ENCODE measurements at regions not wholly inside any gene's neighbourhood (a gene's known extent, or its start where the extent isn't known, plus 50 kb on each side); places are given as distances from the start of the nearest gene placed in this dataset.
A peak's percentile ranks its signal among the peaks of the same experiment; 100 is the strongest.

GRCh38 chr6:40893021-40893420 is 146.0 kb downstream of the UNC5CL start:
- intact Hi-C loops (cut with DNase I; ENCODE audit: low total_unique reads) = no loop called here
- no peak for TF ChIP-seq CTCF (IDR thresholded peaks at IDR 0.05)
- no peak for TF ChIP-seq POLR2A (IDR thresholded peaks at IDR 0.05)
- 88 to 89% methylated on average over 7 of the region's 7 CpGs for WGBS, 2 donors

DNA sequence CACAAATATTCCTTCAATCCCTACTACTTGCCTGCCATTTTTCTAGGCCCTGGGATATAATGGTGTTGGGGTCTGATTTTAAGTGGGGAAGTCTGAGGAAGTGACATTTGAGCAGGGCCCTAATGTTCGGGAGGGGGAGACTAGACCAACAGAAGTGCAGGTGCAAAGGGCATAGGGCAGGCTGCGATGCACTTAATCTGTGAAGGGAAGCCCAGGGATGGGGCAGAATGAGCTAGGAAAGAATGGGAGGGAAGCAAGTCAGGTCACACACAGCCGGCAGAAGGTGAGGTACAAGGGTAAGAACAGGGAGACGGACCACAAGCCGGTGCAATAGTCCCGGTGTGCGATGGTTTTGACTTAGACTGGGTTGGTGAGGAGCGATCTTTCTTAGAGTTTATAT is 146.8 kb downstream of the UNC5CL start:
- DNase-seq (ENCODE audit: low spot score in 2 of 2) = peak in 1 of 2 donors; percentile 42
- no peak for TF ChIP-seq CTCF (IDR thresholded peaks at IDR 0.05)
- TF ChIP-seq POLR2A (IDR thresholded peaks at IDR 0.05) = no peak
- intact Hi-C loops (cut with DNase I; ENCODE audit: low total_unique reads) = no loop called here
- 96 to 98% methylated on average over 8 of the region's 8 CpGs for WGBS, 2 donors
- H3K4me3 ChIP-seq (ENCODE audit: low read depth, poor library complexity, severe bottlenecking) = no peak overlapping the region

More at GRCh38 chr6:40893021-40893420, 146.0 kb downstream of the UNC5CL start:
- peak in 1 of 2 donors; percentile 66 for DNase-seq (ENCODE audit: low spot score in 2 of 2)
- no peak overlapping the region for H3K4me3 ChIP-seq (ENCODE audit: low read depth, poor library complexity, severe bottlenecking)

GRCh38 chr6:40891686-40892085 is 147.3 kb downstream of the UNC5CL start:
- no peak overlapping the region for H3K4me3 ChIP-seq (ENCODE audit: low read depth, poor library complexity, severe bottlenecking)
- TF ChIP-seq POLR2A (IDR thresholded peaks at IDR 0.05) (no peak), CTCF (IDR thresholded peaks at IDR 0.05) (no peak)
- DNase-seq (ENCODE audit: low spot score in 2 of 2) = peak in 1 of 2 donors; percentile 29
- 70 to 71% methylated on average over 8 of the region's 8 CpGs for WGBS, 2 donors
- intact Hi-C loops (cut with DNase I; ENCODE audit: low total_unique reads) = no loop called here

- intact Hi-C loops (cut with DNase I; ENCODE audit: low total_unique reads) = no loop called here
- WGBS, 2 donors = 66 to 73% methylated on average over 2 of the region's 2 CpGs
- no peak for TF ChIP-seq CTCF (IDR thresholded peaks at IDR 0.05)
- no peak for TF ChIP-seq POLR2A (IDR thresholded peaks at IDR 0.05)
These were observed 147.9 kb downstream of the UNC5CL start for GRCh38 chr6:40891131-40891530.

DNA sequence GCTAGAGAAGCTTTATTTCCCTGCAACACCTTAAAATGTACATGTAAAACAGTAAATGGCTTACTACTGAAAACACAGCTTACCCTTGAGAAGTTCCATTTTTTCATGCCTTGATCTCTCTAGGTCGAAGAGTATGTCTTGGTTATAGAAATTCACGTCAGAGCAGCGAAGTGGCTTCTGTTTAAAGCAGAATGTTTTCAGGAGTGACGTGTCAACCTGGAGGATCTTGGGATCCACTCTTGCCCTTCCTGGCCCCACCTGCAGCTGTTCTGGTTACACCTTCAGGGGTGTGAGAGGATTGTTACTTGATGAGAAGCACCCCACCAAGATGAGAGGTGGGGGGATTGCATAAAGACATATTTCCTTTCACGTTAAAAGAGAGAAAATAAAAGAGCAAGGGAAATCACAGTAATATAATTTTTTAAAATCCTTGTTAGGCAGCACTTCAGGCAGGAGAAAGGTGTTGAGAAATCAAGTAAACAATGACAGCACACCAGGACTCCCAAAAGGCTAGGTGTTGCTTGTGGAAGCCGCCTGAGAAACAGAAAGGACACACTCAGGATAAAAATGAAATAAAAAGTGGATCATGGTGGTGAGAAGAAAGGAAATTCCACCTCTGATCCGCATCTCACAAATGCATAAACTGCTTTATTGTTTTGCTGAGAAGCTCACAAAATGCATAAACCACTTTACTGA is 149.7 kb downstream of the UNC5CL start:
- 86 to 88% methylated on average over 7 of the region's 7 CpGs for WGBS, 2 donors
- H3K4me3 ChIP-seq (ENCODE audit: low read depth, poor library complexity, severe bottlenecking) = no peak overlapping the region
- TF ChIP-seq POLR2A (IDR thresholded peaks at IDR 0.05) (no peak), CTCF (IDR thresholded peaks at IDR 0.05) (no peak)
- peak in 1 of 2 donors; percentile 48 for DNase-seq (ENCODE audit: low spot score in 2 of 2)
- intact Hi-C loops (cut with DNase I; ENCODE audit: low total_unique reads) = no loop called here

More at GRCh38 chr6:40891131-40891530, 147.9 kb downstream of the UNC5CL start:
- H3K4me3 ChIP-seq (ENCODE audit: low read depth, poor library complexity, severe bottlenecking) = no peak overlapping the region
- DNase-seq (ENCODE audit: low spot score in 2 of 2) = peak in 1 of 2 donors; percentile 67
